ENCODE measurements at regions not wholly inside any gene's neighbourhood (a gene's known extent, or its start where the extent isn't known, plus 50 kb on each side); places are given as distances from the start of the nearest gene placed in this dataset.

DNA sequence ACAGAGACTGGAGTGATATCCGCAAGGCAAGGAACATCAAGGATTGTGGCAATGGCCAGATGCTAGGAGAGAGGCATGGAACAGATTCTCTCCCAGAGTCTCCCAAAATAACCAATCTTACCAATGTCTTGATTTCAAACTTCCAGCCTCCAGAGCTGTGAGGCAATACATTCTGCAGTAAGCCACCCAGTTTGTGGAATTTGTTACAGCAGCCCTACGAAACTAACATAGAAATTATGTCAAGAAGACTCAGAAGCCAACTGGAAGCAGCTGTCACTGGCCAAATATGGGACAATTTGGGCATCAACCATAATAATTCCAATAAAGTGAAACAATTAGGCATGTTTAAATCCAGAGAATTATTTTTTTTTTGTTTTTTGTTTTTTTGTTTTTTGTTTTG lies 271.1 kb downstream of the NDUFS4 start:
- TF ChIP-seq, protein P1, sequence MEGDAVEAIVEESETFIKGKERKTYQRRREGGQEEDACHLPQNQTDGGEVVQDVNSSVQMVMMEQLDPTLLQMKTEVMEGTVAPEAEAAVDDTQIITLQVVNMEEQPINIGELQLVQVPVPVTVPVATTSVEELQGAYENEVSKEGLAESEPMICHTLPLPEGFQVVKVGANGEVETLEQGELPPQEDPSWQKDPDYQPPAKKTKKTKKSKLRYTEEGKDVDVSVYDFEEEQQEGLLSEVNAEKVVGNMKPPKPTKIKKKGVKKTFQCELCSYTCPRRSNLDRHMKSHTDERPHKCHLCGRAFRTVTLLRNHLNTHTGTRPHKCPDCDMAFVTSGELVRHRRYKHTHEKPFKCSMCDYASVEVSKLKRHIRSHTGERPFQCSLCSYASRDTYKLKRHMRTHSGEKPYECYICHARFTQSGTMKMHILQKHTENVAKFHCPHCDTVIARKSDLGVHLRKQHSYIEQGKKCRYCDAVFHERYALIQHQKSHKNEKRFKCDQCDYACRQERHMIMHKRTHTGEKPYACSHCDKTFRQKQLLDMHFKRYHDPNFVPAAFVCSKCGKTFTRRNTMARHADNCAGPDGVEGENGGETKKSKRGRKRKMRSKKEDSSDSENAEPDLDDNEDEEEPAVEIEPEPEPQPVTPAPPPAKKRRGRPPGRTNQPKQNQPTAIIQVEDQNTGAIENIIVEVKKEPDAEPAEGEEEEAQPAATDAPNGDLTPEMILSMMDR (IDR thresholded peaks at IDR 0.05): no peak
- no peak for TF ChIP-seq POLR2A (IDR thresholded peaks at IDR 0.05)
